NAMALWA (cell line): ENCODE measurements at regions not wholly inside any gene's neighbourhood (a gene's known extent, or its start where the extent isn't known, plus 50 kb on each side); places are given as distances from the start of the nearest gene placed in this dataset.

Experiments
- DNase-seq: peaks from one replicate; pipeline ENCODE4 v3.0.0-alpha.2; 2015; ENCODE audit warnings: low spot score

DNA sequence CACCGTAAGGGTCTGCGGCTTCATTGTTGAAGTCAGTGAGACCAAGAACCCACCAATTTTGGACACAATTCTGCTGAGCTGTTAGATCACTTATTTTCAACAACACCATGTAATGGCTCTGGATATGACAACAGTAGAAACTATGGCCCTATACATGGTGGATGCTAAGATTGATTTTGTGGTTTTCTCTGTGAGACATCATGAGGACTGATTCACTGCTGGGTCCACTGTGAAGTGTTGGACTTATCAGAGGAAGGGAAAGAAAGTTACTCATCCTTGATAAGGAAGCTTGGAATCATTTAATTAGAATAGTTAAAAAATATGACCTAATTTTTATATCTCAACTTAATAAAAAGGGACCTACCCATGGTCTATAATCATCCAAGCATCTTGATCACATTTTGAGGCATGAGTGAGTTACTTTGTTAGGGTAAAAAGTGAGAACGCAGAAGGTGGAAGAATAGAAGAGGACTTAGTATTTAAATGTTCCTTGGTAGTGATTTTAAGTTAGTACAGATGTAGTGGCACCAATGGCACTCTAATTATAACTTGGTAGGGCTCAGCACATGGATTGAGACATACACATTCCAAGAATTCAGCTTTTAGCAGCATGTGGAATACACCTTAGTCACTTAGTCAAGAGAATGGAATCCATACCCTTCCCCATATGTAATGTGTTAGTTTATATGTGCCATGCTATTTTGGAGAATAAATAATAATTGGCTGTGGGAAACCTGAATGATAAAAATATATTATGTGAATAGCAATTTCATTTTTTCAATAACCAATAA lies 123.5 kb upstream of the CD180 start:
- DNase-seq = no peak

GRCh38 chr5:67318746-67319145 lies 122.1 kb upstream of the CD180 start:
- no peak for DNase-seq

DNA sequence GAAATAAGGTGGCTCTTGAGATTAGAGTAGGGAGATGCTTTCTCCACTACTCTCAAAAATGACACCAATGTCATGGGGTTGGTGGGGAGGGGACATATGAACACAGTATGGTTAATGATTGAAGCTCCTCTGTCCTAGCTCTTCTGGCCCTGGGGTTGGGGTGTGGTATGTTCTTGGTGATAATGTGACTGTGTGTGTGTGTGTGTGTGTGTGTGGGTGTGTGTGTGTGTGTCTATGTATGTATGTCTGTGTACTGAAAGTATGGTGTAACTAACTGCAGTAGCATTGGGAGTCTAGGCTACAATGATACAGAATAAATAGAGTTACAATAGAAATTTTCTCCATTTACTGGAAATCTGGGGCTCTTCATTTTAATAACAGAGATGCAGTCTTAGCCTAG lies 121.0 kb upstream of the CD180 start:
- no peak for DNase-seq

DNA sequence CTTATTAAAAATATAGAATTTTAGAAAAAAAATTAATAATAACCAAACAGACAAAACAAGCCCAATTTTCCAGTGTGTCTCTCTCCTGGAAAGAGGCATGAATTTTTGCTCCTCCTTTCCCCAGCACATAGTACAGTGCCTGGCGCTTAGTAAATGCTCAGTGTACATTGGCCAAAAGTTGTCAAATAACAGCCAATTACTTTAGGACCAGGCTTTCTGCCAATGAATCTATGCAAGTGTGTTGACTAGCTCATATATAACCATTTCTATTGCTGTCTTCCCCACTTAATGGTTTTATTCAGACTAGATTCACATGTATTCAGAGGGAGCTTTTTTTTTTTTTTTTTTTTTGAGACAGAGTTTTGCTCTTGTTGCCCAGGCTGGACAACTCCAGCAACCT lies 120.1 kb upstream of the CD180 start:
- DNase-seq = no peak

GRCh38 chr5:67315082-67315989 lies 118.7 kb upstream of the CD180 start:
- DNase-seq = no peak

DNA sequence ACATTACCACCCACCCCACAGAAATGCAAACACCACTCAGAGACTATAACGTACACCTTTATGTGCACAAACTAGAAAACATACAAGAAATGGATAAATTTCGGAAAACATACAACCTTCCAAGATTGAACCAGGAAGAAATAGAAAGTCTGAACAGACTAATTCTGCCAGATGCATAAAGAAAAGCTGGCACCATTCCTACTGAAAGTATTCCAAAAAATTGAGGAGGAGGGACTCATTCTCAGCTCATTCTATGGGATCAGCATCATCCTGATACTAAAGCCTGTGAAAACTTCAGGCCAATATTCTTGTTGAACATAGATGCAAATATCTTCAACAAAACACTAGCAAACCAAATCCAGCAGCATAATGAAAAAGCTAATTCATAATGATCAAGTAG lies 115.1 kb upstream of the CD180 start:
- no peak for DNase-seq

- DNase-seq = no peak
Measured at GRCh38 chr5:67311208-67311607, 114.6 kb upstream of the CD180 start.

GRCh38 chr5:67310740-67311139 lies 114.1 kb upstream of the CD180 start:
- DNase-seq = no peak

GRCh38 chr5:67310169-67310568 lies 113.6 kb upstream of the CD180 start:
- DNase-seq = no peak

DNA sequence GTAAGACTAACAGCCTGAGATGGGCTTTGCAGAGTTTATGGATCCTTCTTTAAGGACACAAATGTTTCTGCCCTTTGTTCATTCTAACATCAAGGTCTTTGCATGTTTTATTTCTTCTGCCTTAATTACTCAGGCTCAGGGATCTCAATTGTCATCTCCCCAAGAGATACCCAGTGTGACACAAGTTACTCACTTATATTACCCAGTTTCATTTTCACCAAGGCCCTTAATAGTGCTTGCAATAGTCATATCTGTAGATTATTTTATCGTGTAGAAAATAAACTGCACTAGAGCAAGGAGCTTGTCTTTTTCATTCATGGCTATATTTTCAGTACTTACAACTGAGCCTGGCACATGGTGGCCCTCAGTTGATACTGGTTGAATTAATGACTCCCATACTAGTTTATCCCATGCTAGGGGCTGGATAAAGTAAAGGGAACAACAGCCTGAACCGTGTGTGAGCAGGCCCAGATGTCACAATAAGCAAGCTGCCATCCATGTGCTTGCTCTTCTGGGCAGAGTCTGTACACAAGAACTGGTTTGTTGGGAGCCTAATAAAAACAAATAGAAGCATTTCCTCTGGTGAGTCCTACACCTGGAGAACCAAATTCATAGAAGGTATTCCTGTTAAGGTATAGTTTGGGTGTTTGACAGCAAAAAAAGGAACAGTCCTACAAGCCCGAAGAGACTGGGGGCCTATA lies 112.5 kb upstream of the CD180 start:
- no peak for DNase-seq

DNA sequence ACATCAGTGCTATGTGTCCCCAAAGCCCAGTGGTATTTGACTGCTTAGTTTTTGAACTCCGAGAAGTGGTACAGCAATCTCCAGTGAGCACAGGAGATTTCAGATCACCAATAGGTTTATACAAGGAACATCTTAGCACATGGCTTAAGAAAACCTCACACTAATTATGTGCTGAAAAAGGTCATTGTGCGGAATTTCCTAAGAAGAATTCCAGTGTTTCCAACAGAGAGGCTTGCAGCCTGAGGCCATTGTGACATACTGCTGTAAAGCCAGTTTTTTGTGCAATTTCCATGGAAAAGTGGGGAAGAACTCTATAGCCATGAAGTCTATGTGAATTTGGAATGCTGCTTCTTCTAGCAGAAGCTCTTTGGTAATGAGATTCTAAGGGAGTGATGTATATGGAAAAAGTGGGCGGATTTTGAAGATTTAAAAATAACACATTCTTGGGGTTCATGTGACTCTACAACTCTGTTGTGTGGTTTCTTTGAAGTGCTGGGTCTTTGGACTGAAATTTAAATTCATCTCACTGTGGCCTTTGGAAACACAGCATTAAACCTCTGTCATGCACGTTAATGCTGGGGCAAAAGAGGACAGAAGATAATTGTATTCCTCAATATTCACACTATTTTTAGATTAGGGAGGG lies 110.5 kb upstream of the CD180 start:
- DNase-seq = no peak

DNA sequence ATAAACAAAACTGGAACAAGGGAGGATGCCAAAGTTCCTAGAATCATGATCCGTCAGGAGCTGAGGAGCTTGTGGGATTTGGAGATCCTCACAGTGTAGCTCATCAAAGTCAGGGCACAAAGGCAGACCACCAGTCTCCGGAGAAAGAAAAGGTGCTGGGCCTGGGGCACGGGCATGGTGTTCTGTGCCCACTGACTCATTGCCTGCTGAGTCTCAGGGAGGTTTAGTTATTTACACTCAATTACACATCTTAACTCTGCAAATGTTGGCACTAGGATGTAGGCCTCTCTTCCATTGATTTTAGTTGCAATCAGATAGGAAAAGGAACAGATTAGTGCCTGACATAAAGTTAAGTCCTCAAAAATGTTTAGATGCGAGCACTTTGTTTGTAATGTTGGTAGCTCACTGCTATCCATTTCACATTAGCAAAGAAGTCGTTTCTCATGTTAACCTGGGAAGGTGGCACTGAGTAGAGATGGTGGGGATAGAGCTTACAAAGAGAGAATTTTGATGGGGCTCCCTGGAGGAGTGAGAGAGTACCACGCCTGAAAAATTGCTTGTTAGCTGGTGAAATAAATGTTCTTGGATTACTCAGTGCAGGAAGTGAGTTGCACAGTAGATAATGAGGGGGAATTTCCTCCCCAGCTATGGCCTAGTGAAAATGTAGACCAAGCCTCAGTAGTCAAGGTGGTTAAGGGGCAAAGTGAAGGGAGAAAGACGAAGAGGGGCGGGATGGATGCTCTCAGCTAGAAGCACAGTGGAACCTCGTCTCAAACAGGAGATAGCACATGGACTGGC lies 109.5 kb upstream of the CD180 start:
- no peak for DNase-seq

DNA sequence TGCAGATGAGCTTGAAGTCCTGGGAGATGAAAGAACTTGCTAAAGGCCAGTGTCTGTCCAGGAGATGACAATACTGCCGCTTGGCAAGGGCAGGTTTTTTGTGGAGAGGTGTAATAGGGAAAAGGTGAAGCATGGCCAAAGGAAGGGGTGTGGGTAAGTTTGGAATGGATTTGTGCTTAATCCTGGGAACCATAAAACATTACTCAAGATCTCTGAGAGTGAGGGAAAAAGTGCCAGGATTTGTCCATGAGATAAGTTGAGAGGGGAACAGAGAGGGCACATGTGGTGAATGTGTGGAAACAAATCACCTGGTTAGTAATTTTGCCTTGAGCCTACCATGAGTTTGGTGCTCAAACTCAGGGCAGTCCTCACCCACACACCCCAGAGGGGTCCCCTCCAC lies 108.8 kb upstream of the CD180 start:
- DNase-seq = no peak

GRCh38 chr5:67303356-67303755 lies 106.8 kb upstream of the CD180 start:
- no peak for DNase-seq

DNA sequence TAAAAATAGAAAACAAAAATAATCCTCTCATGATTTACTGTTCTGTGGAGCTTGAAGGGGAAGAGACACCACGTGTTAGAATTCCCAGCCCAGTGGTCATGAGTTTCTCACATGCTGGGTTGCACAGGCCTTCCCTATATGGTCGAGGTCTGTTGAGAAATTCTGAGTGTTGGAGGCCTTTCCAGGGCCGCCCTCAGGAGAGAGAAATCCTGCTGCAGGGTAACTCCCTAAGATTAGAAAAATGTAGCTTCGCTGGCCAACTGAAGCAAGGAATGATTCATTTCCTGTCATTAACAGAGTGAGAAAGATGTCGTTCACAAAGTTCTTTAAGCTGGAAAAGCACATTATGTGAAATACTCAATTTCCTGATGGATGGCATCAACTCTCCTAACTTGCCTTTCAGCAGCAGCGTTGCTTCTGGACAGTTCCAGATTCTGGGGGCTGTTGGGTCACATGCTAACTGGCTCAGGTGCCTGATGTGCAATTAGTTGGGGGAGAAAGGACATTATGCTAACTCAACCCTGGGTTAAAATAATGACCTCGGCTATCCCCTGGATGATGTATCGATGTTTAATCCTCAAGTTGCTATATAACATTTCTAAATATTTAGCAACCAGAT lies 104.8 kb upstream of the CD180 start:
- no peak for DNase-seq

- DNase-seq = no peak
Measured at GRCh38 chr5:67300326-67300725, 103.7 kb upstream of the CD180 start.

DNA sequence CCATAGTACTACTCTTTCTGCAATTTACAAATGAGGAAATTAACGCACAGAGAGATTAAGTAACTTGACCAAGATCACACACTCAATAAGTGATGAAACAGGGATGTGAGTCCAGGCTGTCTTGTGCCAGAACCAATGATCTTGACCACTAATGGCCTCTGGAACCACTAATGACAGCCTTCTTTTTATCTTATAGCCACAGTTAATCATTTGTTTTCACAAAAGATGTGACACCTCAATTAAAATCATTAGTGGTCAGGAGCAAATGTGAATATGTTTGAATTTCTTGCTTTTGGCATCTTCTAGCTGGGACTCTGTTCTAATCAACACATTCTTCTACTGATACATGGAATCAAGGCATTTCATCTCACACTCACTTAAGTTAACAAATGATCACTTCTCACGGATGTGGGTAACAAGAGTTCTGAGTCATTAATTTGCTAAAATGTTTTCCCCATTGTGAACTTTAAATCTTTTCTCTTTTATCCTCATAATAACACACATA lies 102.7 kb upstream of the CD180 start:
- no peak for DNase-seq

DNA sequence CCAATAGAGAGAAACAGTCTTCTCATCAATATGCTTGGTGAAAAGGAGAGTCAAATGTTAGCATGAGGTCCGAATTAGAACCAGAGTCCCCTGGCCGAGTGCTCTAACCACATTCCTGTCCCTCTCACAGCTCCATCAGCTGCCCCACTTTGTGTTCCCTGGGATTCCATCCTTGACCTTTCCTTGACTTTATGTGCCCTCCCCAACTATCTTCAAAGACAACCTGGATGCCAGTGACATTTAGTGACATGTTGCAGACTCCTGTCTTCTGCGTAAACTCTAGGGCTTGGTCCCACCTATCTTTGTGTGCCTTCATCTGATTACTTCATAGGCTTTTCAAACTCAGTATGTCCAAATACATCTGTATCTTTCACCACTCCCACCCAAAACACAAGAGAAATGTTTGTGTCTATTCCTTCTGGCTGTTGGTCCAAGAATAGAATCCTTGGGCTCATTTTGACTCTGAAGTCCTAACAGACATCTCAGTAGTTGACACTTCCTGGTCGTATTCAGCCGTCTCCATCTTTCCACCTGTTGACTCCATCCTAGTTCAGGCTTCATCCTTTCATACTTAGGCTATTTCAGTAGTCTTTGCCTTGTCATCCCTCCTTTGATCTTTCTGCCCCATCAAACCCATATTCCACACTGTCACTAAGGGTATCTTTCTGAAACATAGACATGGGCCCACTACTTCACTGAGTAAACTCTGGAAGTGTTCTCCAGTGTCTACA lies 101.4 kb upstream of the CD180 start:
- no peak for DNase-seq

DNA sequence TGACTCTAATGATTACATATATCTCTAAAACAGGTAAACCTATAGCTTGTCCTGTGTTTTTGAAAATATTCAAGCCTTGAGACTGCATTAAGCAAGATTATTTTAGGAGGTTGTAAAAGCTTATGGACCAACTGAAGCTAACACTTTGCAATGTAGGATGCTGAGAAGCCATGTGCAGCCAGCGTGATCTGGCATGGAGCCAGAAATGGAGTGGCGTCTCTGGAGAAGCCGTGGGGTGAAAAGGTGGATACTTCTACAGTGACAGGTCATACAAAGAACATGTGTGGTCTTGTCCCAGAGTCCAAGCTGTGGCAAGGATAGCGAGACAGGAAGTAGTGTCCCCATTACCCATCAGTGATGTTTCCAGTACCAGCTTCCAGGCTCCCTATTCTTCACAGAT lies 100.8 kb upstream of the CD180 start:
- no peak for DNase-seq
